Panc1 (cell line): ENCODE measurements at regions not wholly inside any gene's neighbourhood (a gene's known extent, or its start where the extent isn't known, plus 50 kb on each side); places are given as distances from the start of the nearest gene placed in this dataset.

Source experiments
- ATAC-seq: fragments of 200-7000 bp; cut with Tn5 transposase; 2 replicates; pipeline ENCODE4 v1.9.1; 2020; ENCODE audit warnings: mild to moderate bottlenecking, moderate library complexity
- BruUV-seq: library from RNA; stranded (reverse); fragments of 400-500 nt; replicated peaks from 2 replicates; lab custom pipeline; 2021; lab: Mats Ljungman, UMichigan
- CTCF ChIA-PET: fragments of 300-600 bp; sonication (Branson Sonifier 250); formaldehyde crosslinking; loops from one replicate; lab custom pipeline; 2022; ENCODE audit warnings: antibody characterized with exemption; lab: Charles Lee
- POLR2A ChIA-PET: fragments of 300-600 bp; sonication (Branson Sonifier 250); formaldehyde crosslinking; loops from one replicate; lab custom pipeline; 2022; ENCODE audit warnings: antibody characterized with exemption; lab: Charles Lee
- DNase-seq: peaks from one replicate; pipeline ENCODE4 v3.0.0-alpha.2; 2010; ENCODE audit warnings: low read depth, low spot score
- H3K27ac ChIP-seq: 2 replicates; pipeline ENCODE4 v1.5.1; 2011; ENCODE audit warnings: mild to moderate bottlenecking, low read length, inconsistent platforms
- H3K27me3 ChIP-seq: fragments of 200-500 bp; sonication (Bioruptor generic); 2 replicates; pipeline ENCODE4 v1.6.0; 2014; ENCODE audit warnings: low read length, inconsistent platforms; ENCODE audit not compliant: control insufficient read depth, insufficient read depth
- H3K36me3 ChIP-seq: fragments of 200-500 bp; sonication (Bioruptor generic); 2 replicates; pipeline ENCODE4 v1.5.1; 2014; ENCODE audit warnings: inconsistent platforms, mild to moderate bottlenecking, low read length, moderate library complexity; ENCODE audit not compliant: control insufficient read depth, insufficient read depth
- H3K4me1 ChIP-seq: 2 replicates; pipeline ENCODE4 v1.5.1; 2011; ENCODE audit warnings: inconsistent platforms, mild to moderate bottlenecking, low read length, moderate library complexity; ENCODE audit not compliant: control insufficient read depth, insufficient read depth
- H3K4me3 ChIP-seq, 2 experiments: 2 replicates each; pipeline ENCODE4 v1.5.1; 2011 to 2012; ENCODE audit warnings: low read depth in 2 of 2, low read length in 2 of 2, mild to moderate bottlenecking in 2 of 2, inconsistent platforms in 1 of 2, moderate library complexity in 1 of 2
- H3K9me3 ChIP-seq: fragments of 200-500 bp; sonication (Bioruptor generic); 2 replicates; pipeline ENCODE4 v1.5.1; 2014; ENCODE audit warnings: low read depth, mild to moderate bottlenecking, inconsistent platforms, low read length, moderate library complexity; ENCODE audit not compliant: control insufficient read depth, insufficient read depth
- CTCF ChIP-seq: fragments of 450-650 bp; IDR thresholded peaks from 2 replicates; pipeline ENCODE4 v1.5.1; 2017; ENCODE audit warnings: mild to moderate bottlenecking
- POLR2AphosphoS5 ChIP-seq: IDR thresholded peaks from 2 replicates; pipeline ENCODE4 v1.6.1; 2012; ENCODE audit warnings: mild to moderate bottlenecking, low read depth, low read length, moderate library complexity
- SIN3A ChIP-seq: IDR thresholded peaks from 2 replicates; pipeline ENCODE4 v1.6.1; 2012; ENCODE audit warnings: low read depth, mild to moderate bottlenecking, low read length, moderate library complexity, borderline replicate concordance; ENCODE audit not compliant: insufficient read depth
- TCF7L2 ChIP-seq: IDR thresholded peaks from 2 replicates; pipeline ENCODE4 v1.6.1; 2011; ENCODE audit warnings: mild to moderate bottlenecking, low read depth, low read length, inconsistent platforms
- in situ Hi-C: cut with HindIII; loops from 2 replicates; pipeline ENCODE4 v1.10.0; 2016; ENCODE audit warnings: low sequenced_read_pairs, low pct_unique_long_range_greater_than_20kb
- intact Hi-C: fragments of 100-400 bp; cut with micrococcal nuclease; formaldehyde crosslinking; loops from one replicate; pipeline ENCODE4 v1.10.0; 2022; ENCODE audit not compliant: unreplicated experiment
- TF ChIP-seq, protein P1 (sequence below), 2 experiments: IDR thresholded peaks; 2 replicates each; pipeline ENCODE4 v1.6.1; 2011 to 2012; ENCODE audit warnings: low read depth in 2 of 2, control low read depth in 1 of 2, low read length in 1 of 2, mild to moderate bottlenecking in 1 of 2, moderate library complexity in 1 of 2; ENCODE audit not compliant: insufficient read depth in 1 of 2

DNA sequence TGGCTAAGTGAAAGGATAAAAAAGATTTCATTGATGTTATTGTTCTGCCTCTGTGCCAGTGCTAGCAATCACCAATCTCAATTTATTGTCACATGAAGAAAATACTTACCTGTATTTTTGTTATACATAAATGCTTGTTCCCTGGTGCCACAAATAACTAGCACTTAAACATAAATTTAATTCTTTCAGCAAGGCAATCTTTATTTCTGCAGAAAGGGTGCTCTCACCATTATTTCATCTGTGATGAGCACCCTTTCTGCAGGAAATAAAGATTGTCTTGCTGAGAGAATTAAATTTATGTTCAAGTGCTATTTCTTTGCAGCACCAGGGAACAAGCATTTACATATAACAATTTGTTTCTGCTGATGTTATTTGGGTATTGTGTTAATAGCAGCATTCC, 87.2 kb downstream of the DIRAS3 start:
- in situ Hi-C loops (no loop called here), intact Hi-C loops (no loop called here)
- CTCF ChIA-PET, result no interaction called here

DNA sequence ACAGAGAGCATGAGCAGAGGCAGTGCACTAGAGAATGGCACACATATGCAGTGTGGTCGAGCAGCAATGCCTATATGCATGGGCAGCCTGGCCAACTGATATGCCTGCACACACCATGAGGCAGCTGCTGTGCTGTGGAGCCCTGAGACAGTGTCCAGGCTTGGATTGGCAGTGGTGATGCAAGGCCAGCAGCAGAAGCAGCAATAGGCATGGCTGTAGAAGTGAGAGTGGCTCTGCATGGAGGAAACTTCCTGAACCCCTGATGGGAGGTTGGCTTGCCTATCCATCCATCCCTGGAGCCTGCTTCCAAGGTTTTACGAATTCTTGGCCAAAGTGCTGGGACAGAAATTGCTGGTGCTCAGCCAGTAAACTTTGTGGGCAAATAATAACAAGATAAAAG, 89.7 kb downstream of the DIRAS3 start:
- CTCF ChIA-PET, result no interaction called here
- in situ Hi-C loops, result no loop called here

More for the DNA sequence above, 87.2 kb downstream of the DIRAS3 start:
- POLR2A ChIA-PET, result no interaction called here
- ATAC-seq (no peak), DNase-seq (no peak)
- no peaks in the 10 kb centered on the region for H3K36me3 ChIP-seq
- BruUV-seq, result no TSS peak
- no peak overlapping the region for H3K27ac ChIP-seq
- no peak for TF ChIP-seq CTCF
- H3K4me3 ChIP-seq, result no peak overlapping the region
- peaks cover 3% of the 10 kb centered on the region; the same call in 1 of the 2 replicates for H3K9me3 ChIP-seq
- no peaks in the 10 kb centered on the region for H3K4me1 ChIP-seq
- no peaks in the 10 kb centered on the region for H3K27me3 ChIP-seq

More for the DNA sequence above, 89.7 kb downstream of the DIRAS3 start:
- no peak overlapping the region for H3K27ac ChIP-seq
- POLR2A ChIA-PET, result no interaction called here
- H3K9me3 ChIP-seq, result peaks cover 3% of the 10 kb centered on the region; the same call in 1 of the 2 replicates
- intact Hi-C loops, result no loop called here
- no peaks in the 10 kb centered on the region for H3K36me3 ChIP-seq
- BruUV-seq, result no TSS peak
- TF ChIP-seq, protein P1, sequence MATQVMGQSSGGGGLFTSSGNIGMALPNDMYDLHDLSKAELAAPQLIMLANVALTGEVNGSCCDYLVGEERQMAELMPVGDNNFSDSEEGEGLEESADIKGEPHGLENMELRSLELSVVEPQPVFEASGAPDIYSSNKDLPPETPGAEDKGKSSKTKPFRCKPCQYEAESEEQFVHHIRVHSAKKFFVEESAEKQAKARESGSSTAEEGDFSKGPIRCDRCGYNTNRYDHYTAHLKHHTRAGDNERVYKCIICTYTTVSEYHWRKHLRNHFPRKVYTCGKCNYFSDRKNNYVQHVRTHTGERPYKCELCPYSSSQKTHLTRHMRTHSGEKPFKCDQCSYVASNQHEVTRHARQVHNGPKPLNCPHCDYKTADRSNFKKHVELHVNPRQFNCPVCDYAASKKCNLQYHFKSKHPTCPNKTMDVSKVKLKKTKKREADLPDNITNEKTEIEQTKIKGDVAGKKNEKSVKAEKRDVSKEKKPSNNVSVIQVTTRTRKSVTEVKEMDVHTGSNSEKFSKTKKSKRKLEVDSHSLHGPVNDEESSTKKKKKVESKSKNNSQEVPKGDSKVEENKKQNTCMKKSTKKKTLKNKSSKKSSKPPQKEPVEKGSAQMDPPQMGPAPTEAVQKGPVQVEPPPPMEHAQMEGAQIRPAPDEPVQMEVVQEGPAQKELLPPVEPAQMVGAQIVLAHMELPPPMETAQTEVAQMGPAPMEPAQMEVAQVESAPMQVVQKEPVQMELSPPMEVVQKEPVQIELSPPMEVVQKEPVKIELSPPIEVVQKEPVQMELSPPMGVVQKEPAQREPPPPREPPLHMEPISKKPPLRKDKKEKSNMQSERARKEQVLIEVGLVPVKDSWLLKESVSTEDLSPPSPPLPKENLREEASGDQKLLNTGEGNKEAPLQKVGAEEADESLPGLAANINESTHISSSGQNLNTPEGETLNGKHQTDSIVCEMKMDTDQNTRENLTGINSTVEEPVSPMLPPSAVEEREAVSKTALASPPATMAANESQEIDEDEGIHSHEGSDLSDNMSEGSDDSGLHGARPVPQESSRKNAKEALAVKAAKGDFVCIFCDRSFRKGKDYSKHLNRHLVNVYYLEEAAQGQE (IDR thresholded peaks at IDR 0.05; ENCODE audit: insufficient read depth in 1 of 2, low read depth in 2 of 2, low read length in 1 of 2), result no peak
- TF ChIP-seq POLR2AphosphoS5, result no peak
- no peak for TF ChIP-seq CTCF
- no peak for TF ChIP-seq TCF7L2
- TF ChIP-seq SIN3A, result no peak
- no peaks in the 10 kb centered on the region for H3K27me3 ChIP-seq
- ATAC-seq (no peak), DNase-seq (no peak)
- no peak overlapping the region for H3K4me3 ChIP-seq
- no peaks in the 10 kb centered on the region for H3K4me1 ChIP-seq
